ENCODE measurements at regions not wholly inside any gene's neighbourhood (a gene's known extent, or its start where the extent isn't known, plus 50 kb on each side); places are given as distances from the start of the nearest gene placed in this dataset.

- H3K4me1 ChIP-seq (ENCODE audit: control insufficient read depth in 1 of 2, insufficient read depth in 2 of 2, low read length in 2 of 2), result no peaks in the 10 kb centered on the region
- H4K91ac ChIP-seq (ENCODE audit: low read depth, low read length), result no peak overlapping the region
- no peak overlapping the region for H4K8ac ChIP-seq (ENCODE audit: low read depth, low read length)
- H3K36me3 ChIP-seq (ENCODE audit: control insufficient read depth in 1 of 2, insufficient read depth in 2 of 2, low read length in 2 of 2), result no peaks in the 10 kb centered on the region
- H3K9ac ChIP-seq (ENCODE audit: low read length), result no peak overlapping the region
- H3K9me3 ChIP-seq (ENCODE audit: insufficient read depth, low read depth, low read length), result no peaks in the 10 kb centered on the region
- no peak for DNase-seq
- no peak overlapping the region for H3K18ac ChIP-seq (ENCODE audit: low read length)
- WGBS (ENCODE audit: extremely low coverage, insufficient coverage, insufficient read length), result no CpG with 5 or more reads among the region's 8 CpGs
- H3K23ac ChIP-seq (ENCODE audit: low read length), result no peak overlapping the region
- H2AFZ ChIP-seq (ENCODE audit: insufficient read depth, low read length, poor library complexity), result no peak overlapping the region
- no peak overlapping the region for H4K12ac ChIP-seq (ENCODE audit: low read depth, low read length)
- no peak overlapping the region for H3K4ac ChIP-seq (ENCODE audit: low read depth, low read length)
- H2BK5ac ChIP-seq (ENCODE audit: low read depth, low read length, poor library complexity), result no peak overlapping the region
- H2BK120ac ChIP-seq (ENCODE audit: insufficient read depth, low read length, poor library complexity), result no peak overlapping the region
- H2BK12ac ChIP-seq (ENCODE audit: low read length), result no peak overlapping the region
- H3K79me2 ChIP-seq (ENCODE audit: control insufficient read depth, insufficient read depth, low read length, poor library complexity), result no peaks in the 10 kb centered on the region
- H3K4me3 ChIP-seq (ENCODE audit: low read depth, low read length), result no peak overlapping the region
- H3K27ac ChIP-seq (ENCODE audit: low read depth, low read length), result no peak overlapping the region
- no peaks in the 10 kb centered on the region for H3K79me1 ChIP-seq (ENCODE audit: low read length)
- no peaks in the 10 kb centered on the region for H3K27me3 ChIP-seq (ENCODE audit: insufficient read depth, low read length)
- no peak overlapping the region for H3K4me2 ChIP-seq (ENCODE audit: low read length)
- H3K14ac ChIP-seq (ENCODE audit: low read length), result no peak overlapping the region
- H2AK5ac ChIP-seq (ENCODE audit: low read length), result no peak overlapping the region
Observed at GRCh38 chr18:71405169-71405809, 1116.4 kb downstream of the SOCS6 start.

- Histone ChIP-seq H2BK5ac (ENCODE audit: low read depth, low read length, poor library complexity) (no peak overlapping the region), H3K79me1 (ENCODE audit: low read length) (no peaks in the 10 kb centered on the region), H3K14ac (ENCODE audit: low read length) (no peak overlapping the region), H3K27ac (ENCODE audit: low read depth, low read length) (no peak overlapping the region), H2BK120ac (ENCODE audit: insufficient read depth, low read length, poor library complexity) (no peak overlapping the region), H4K12ac (ENCODE audit: low read depth, low read length) (no peak overlapping the region), H3K4me1 (ENCODE audit: control insufficient read depth in 1 of 2, insufficient read depth in 2 of 2, low read length in 2 of 2) (no peaks in the 10 kb centered on the region), H3K4me3 (ENCODE audit: low read depth, low read length) (no peak overlapping the region), H3K36me3 (ENCODE audit: control insufficient read depth in 1 of 2, insufficient read depth in 2 of 2, low read length in 2 of 2) (no peaks in the 10 kb centered on the region), H4K91ac (ENCODE audit: low read depth, low read length) (no peak overlapping the region), H2AFZ (ENCODE audit: insufficient read depth, low read length, poor library complexity) (no peak overlapping the region), H3K79me2 (ENCODE audit: control insufficient read depth, insufficient read depth, low read length, poor library complexity) (no peaks in the 10 kb centered on the region), H3K9me3 (ENCODE audit: insufficient read depth, low read depth, low read length) (no peaks in the 10 kb centered on the region), H3K23ac (ENCODE audit: low read length) (no peak overlapping the region), H3K4me2 (ENCODE audit: low read length) (no peak overlapping the region), H2AK5ac (ENCODE audit: low read length) (no peak overlapping the region), H3K27me3 (ENCODE audit: insufficient read depth, low read length) (no peaks in the 10 kb centered on the region), H4K8ac (ENCODE audit: low read depth, low read length) (no peak overlapping the region), H3K18ac (ENCODE audit: low read length) (no peak overlapping the region), H2BK12ac (ENCODE audit: low read length) (no peak overlapping the region), H3K4ac (ENCODE audit: low read depth, low read length) (no peak overlapping the region), H3K9ac (ENCODE audit: low read length) (no peak overlapping the region)
- DNase-seq, result no peak
- WGBS (ENCODE audit: extremely low coverage, insufficient coverage, insufficient read length), result no CpG with 5 or more reads among the region's 2 CpGs
Observed at GRCh38 chr18:71403501-71403900, 1114.7 kb downstream of the SOCS6 start.

- no peak overlapping the region for H3K4me2 ChIP-seq (ENCODE audit: low read length)
- DNase-seq, result no peak
Observed at GRCh38 chr18:71398531-71398930, 1109.7 kb downstream of the SOCS6 start.

GRCh38 chr18:71388148-71388547 is 1099.3 kb downstream of the SOCS6 start:
- Histone ChIP-seq H3K9me3 (ENCODE audit: insufficient read depth, low read depth, low read length) (no peaks in the 10 kb centered on the region), H3K4me2 (ENCODE audit: low read length) (no peak overlapping the region), H2BK120ac (ENCODE audit: insufficient read depth, low read length, poor library complexity) (no peak overlapping the region), H3K4me3 (ENCODE audit: low read depth, low read length) (no peak overlapping the region), H3K79me1 (ENCODE audit: low read length) (no peaks in the 10 kb centered on the region), H3K18ac (ENCODE audit: low read length) (no peak overlapping the region), H4K91ac (ENCODE audit: low read depth, low read length) (no peak overlapping the region), H3K27me3 (ENCODE audit: insufficient read depth, low read length) (no peaks in the 10 kb centered on the region), H2BK5ac (ENCODE audit: low read depth, low read length, poor library complexity) (no peak overlapping the region), H4K8ac (ENCODE audit: low read depth, low read length) (no peak overlapping the region), H3K4ac (ENCODE audit: low read depth, low read length) (no peak overlapping the region), H3K4me1 (ENCODE audit: control insufficient read depth in 1 of 2, insufficient read depth in 2 of 2, low read length in 2 of 2) (no peaks in the 10 kb centered on the region), H2AFZ (ENCODE audit: insufficient read depth, low read length, poor library complexity) (no peak overlapping the region), H3K14ac (ENCODE audit: low read length) (no peak overlapping the region), H3K23ac (ENCODE audit: low read length) (no peak overlapping the region), H3K27ac (ENCODE audit: low read depth, low read length) (no peak overlapping the region), H3K9ac (ENCODE audit: low read length) (no peak overlapping the region), H2AK5ac (ENCODE audit: low read length) (no peak overlapping the region), H3K79me2 (ENCODE audit: control insufficient read depth, insufficient read depth, low read length, poor library complexity) (no peaks in the 10 kb centered on the region), H4K12ac (ENCODE audit: low read depth, low read length) (no peak overlapping the region), H3K36me3 (ENCODE audit: control insufficient read depth in 1 of 2, insufficient read depth in 2 of 2, low read length in 2 of 2) (no peaks in the 10 kb centered on the region), H2BK12ac (ENCODE audit: low read length) (no peak overlapping the region)
- no CpG with 5 or more reads among the region's 3 CpGs for WGBS (ENCODE audit: extremely low coverage, insufficient coverage, insufficient read length)
- no peak for DNase-seq

More at GRCh38 chr18:71398531-71398930, 1109.7 kb downstream of the SOCS6 start:
- H3K9ac ChIP-seq (ENCODE audit: low read length), result no peak overlapping the region
- H2BK12ac ChIP-seq (ENCODE audit: low read length), result no peak overlapping the region
- H3K4ac ChIP-seq (ENCODE audit: low read depth, low read length), result no peak overlapping the region
- H3K79me2 ChIP-seq (ENCODE audit: control insufficient read depth, insufficient read depth, low read length, poor library complexity), result no peaks in the 10 kb centered on the region
- H3K14ac ChIP-seq (ENCODE audit: low read length), result no peak overlapping the region
- no peak overlapping the region for H4K12ac ChIP-seq (ENCODE audit: low read depth, low read length)
- no peak overlapping the region for H3K23ac ChIP-seq (ENCODE audit: low read length)
- H3K36me3 ChIP-seq (ENCODE audit: control insufficient read depth in 1 of 2, insufficient read depth in 2 of 2, low read length in 2 of 2), result no peaks in the 10 kb centered on the region
- H3K9me3 ChIP-seq (ENCODE audit: insufficient read depth, low read depth, low read length), result no peaks in the 10 kb centered on the region
- H4K8ac ChIP-seq (ENCODE audit: low read depth, low read length), result no peak overlapping the region
- no peak overlapping the region for H3K18ac ChIP-seq (ENCODE audit: low read length)
- H2AFZ ChIP-seq (ENCODE audit: insufficient read depth, low read length, poor library complexity), result no peak overlapping the region
- no peak overlapping the region for H4K91ac ChIP-seq (ENCODE audit: low read depth, low read length)
- no peaks in the 10 kb centered on the region for H3K79me1 ChIP-seq (ENCODE audit: low read length)
- no peak overlapping the region for H2AK5ac ChIP-seq (ENCODE audit: low read length)
- no peaks in the 10 kb centered on the region for H3K27me3 ChIP-seq (ENCODE audit: insufficient read depth, low read length)
- whole genome bisulfite sequencing (ENCODE audit: extremely low coverage, insufficient coverage, insufficient read length), result no CpG with 5 or more reads among the region's 4 CpGs
- H2BK5ac ChIP-seq (ENCODE audit: low read depth, low read length, poor library complexity), result no peak overlapping the region
- H3K27ac ChIP-seq (ENCODE audit: low read depth, low read length), result no peak overlapping the region
- H2BK120ac ChIP-seq (ENCODE audit: insufficient read depth, low read length, poor library complexity), result no peak overlapping the region
- no peaks in the 10 kb centered on the region for H3K4me1 ChIP-seq (ENCODE audit: control insufficient read depth in 1 of 2, insufficient read depth in 2 of 2, low read length in 2 of 2)
- no peak overlapping the region for H3K4me3 ChIP-seq (ENCODE audit: low read depth, low read length)
